GM12874 (cell line): ENCODE measurements at regions not wholly inside any gene's neighbourhood (a gene's known extent, or its start where the extent isn't known, plus 50 kb on each side); places are given as distances from the start of the nearest gene placed in this dataset.

Experiments
- TF ChIP-seq, protein P1 (sequence below): IDR thresholded peaks from 2 replicates; pipeline ENCODE4 v1.5.1; 2011; ENCODE audit warnings: low read depth, mild to moderate bottlenecking, control low read depth, low read length, moderate library complexity; ENCODE audit not compliant: insufficient read depth

DNA sequence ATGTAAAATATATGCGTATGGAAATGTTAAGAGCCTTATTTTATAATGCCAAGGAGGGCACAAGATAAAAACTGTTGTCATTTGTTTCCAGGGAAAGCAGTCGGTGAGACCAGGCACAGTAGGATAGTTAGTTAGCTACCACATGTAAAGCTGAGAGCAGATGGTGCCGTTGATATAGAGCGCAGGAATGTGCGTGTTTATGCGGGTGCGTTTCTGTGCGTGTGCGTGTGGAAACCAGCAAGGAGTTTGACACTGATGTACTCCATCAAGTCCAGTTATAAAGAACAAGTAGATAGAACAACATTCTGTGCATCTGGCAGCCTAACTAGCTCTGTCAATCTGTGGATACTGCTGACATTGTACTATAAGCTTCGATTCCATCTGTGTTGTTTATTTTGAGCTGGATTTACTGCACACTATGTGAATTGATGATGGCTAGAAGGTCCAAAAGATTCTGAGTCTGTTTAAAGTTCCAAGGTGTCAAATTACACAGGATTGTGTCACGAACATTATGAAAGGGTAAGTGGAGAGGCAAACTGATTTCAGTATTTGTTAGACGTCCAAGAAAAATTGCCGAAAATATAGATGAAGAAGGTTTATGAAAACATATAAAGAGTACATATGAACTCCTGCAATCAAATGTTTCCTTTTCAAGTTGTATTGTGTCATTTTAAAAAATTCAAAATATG lies 494.9 kb upstream of the MEF2C start:
- TF ChIP-seq, protein P1, sequence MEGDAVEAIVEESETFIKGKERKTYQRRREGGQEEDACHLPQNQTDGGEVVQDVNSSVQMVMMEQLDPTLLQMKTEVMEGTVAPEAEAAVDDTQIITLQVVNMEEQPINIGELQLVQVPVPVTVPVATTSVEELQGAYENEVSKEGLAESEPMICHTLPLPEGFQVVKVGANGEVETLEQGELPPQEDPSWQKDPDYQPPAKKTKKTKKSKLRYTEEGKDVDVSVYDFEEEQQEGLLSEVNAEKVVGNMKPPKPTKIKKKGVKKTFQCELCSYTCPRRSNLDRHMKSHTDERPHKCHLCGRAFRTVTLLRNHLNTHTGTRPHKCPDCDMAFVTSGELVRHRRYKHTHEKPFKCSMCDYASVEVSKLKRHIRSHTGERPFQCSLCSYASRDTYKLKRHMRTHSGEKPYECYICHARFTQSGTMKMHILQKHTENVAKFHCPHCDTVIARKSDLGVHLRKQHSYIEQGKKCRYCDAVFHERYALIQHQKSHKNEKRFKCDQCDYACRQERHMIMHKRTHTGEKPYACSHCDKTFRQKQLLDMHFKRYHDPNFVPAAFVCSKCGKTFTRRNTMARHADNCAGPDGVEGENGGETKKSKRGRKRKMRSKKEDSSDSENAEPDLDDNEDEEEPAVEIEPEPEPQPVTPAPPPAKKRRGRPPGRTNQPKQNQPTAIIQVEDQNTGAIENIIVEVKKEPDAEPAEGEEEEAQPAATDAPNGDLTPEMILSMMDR: no peak

DNA sequence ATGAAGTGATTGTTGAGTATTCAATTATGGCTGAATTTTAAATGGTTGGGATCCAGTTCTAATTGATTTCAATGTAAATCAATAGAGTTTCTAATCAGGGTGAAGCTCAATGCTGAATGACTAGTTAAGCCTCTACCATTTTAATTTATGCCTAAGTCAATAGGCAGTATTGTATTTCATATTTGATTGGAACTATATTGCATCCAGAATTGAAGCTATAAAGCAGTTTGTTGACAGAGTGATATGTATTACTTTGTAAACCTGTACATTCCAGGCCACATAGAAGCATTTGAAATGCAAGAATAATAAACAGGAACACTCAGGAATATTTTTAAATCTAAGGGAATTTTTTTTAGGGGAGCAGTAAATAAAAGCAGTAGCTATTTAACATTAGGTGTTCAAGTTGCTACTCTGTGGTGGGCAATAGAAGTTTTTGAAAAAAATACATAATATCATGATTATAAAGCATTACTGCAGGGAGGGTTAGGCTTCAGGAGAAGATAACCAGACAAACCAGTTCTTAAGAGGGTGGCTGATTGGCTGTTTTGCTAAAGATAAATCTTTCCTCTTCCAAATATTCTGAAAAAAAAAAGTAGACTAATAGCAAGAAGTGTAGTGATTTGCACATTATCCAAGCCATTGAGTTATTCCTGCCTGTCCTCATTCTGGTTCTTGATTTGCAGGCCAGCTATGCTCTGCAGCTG lies 492.0 kb upstream of the MEF2C start:
- TF ChIP-seq, protein P1: no peak

DNA sequence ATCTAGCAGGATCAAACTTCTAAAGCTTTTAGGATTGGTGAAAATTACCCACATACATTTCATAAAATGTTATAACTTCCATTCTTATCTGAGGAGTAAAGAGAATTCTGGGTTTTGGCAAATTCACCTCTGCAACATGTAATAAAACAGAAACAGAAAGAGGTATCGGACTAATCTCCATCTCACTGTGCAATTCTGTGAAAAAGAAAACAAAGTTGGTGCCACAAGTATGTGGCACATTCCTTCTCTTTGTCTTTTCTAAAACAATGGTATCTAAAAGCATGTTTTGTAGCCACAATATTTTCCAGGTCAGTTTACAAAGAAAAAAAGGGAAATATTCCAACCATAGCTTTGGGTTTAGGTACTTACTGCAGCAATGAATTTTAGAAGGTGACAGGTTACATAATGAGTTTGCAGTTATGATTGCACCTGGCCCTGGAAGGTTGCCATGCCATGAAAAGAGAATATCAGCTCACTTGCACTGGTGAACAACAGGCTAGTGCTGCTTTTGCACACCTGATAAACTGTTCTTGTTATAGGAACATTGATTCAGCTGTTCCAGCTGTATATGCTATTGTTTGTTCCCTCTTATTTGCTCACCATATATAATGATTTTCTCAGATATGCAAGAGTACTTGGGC lies 491.3 kb upstream of the MEF2C start:
- TF ChIP-seq, protein P1: no peak

DNA sequence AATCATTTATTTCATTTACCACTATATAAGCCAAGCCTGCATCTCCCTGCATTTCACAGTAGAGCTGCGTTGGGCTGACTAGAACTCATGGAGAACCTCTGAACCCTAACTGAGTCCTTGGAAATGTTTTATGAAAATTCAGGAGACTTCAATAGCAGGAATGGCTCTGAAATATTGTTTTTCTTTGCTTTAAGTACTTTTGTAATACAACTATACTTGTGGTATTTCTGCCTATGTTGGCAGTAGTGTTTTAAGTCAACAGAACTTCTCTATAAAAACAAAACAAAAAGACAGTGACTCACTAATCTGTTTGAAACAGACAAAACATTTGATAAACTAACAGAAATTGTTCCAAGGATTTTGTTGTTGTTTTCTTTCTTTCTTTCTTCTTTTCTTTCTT lies 489.2 kb upstream of the MEF2C start:
- TF ChIP-seq, protein P1: no peak

DNA sequence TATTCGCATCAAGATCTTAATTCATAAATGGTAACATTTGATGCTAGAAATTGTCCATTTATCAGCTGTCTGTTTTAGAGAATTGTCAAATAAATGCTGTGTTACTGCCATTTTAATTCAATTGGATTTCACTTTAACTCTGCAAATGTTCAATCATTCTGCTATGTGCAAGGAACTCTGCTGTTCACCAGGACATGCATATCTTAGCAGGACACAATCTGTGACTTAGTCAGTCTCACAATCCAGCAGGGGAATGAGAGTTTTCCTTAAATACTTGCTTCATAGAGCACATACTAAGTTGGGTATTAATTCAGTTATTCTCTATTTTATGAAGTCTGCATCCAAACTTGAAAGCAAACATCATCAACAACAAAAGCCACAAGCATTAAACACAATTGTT lies 488.7 kb upstream of the MEF2C start:
- TF ChIP-seq, protein P1: no peak

DNA sequence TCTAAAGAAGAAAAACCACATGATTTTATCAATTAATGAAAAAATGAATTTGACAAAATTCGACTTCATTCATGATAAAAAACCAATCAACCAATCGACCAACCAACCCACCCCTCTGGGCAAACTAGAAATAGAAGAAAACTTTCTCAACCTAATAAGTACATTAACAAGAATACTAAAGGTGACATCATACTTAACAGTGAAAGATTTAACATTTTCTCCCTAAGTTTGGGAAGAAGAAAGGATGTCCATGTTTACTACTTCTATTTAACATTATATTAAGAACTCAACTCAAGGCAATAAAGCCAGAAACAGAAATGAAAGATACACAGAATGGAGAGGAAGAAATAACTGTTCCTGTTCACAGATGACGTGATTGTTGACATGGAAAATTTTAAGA lies 476.1 kb upstream of the MEF2C start:
- TF ChIP-seq, protein P1: no peak

DNA sequence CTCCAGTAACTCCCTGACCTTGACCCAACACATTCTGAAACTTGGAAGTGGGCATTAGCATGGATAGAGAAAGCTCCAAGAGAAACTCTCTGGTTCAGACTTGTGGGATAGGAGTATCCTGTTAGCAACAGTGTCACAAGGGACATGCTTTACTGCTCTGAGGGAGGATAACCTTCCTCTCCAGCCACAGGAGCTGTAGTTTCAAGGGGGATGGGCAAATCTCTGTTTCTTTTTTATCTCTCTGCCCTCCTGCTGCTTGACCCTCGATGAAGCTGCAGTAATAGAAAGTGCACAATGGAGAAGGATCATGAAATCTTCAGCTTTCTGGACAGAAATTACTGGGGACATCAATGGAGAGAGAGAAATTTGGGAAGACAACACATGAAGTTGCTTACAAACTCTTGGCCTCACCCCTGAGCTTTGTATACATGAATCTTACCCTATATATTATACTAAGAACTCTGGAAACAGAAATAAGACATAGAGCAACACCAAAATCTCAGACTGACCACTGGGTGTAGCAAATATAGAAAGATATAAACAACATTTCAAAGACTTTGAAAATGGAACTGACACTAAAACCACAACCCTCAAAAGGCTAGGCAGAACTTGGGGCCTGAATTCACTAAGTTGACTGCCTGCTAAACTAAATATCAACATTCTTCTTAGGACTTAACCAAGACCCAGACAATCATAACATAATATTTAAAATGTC lies 471.0 kb upstream of the MEF2C start:
- TF ChIP-seq, protein P1: no peak
